Breast epithelium (tissue), 3 donors: ENCODE measurements at regions not wholly inside any gene's neighbourhood (a gene's known extent, or its start where the extent isn't known, plus 50 kb on each side); places are given as distances from the start of the nearest gene placed in this dataset.

Experiments
- POLR2A ChIP-seq: fragments of 450-650 bp; IDR thresholded peaks from one replicate; pipeline ENCODE4 v1.6.1; 2016; ENCODE audit warnings: antibody characterized with exemption, mild to moderate bottlenecking, moderate library complexity
- POLR2AphosphoS5 ChIP-seq, 3 donors: sonication (generic); formaldehyde crosslinking; IDR thresholded peaks; one replicate each; pipeline ENCODE4 v1.6.1; 2017; ENCODE audit warnings: antibody characterized with exemption in 3 of 3
- TF ChIP-seq, protein P1 (sequence below), 3 donors: fragments of 450-650 bp; IDR thresholded peaks; one replicate each; pipeline ENCODE4 v1.5.1; 2016 to 2017; ENCODE audit warnings: antibody characterized with exemption in 3 of 3, mild to moderate bottlenecking in 3 of 3, moderate library complexity in 3 of 3

DNA sequence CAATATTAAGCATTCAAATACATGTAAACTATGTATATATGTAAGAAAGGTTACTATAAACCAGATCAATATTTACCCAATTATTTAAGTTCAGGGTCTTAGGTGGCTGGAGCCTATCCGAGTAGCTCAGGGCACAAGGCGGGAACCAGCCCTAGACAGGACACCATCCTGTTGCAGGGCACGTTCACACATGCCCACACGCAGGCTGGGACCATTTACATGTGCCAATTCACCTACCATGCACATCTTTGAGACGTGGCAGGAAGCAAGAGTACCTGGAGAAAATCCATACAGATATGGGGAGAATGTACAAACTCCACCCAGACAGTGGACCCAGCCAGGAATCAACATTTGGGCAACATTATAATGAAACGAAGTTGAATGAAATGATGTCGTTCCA lies 263.0 kb upstream of the E2F7 start:
- TF ChIP-seq, protein P1, sequence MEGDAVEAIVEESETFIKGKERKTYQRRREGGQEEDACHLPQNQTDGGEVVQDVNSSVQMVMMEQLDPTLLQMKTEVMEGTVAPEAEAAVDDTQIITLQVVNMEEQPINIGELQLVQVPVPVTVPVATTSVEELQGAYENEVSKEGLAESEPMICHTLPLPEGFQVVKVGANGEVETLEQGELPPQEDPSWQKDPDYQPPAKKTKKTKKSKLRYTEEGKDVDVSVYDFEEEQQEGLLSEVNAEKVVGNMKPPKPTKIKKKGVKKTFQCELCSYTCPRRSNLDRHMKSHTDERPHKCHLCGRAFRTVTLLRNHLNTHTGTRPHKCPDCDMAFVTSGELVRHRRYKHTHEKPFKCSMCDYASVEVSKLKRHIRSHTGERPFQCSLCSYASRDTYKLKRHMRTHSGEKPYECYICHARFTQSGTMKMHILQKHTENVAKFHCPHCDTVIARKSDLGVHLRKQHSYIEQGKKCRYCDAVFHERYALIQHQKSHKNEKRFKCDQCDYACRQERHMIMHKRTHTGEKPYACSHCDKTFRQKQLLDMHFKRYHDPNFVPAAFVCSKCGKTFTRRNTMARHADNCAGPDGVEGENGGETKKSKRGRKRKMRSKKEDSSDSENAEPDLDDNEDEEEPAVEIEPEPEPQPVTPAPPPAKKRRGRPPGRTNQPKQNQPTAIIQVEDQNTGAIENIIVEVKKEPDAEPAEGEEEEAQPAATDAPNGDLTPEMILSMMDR (IDR thresholded peaks at IDR 0.05), result no peak
- TF ChIP-seq POLR2AphosphoS5 (IDR thresholded peaks at IDR 0.05), result no peak
- TF ChIP-seq POLR2A, result no peak
